Tibial nerve (tissue), 4 donors: ENCODE measurements at regions not wholly inside any gene's neighbourhood (a gene's known extent, or its start where the extent isn't known, plus 50 kb on each side); places are given as distances from the start of the nearest gene placed in this dataset.

Experiments
- EP300 ChIP-seq, 2 donors: sonication (generic); formaldehyde crosslinking; IDR thresholded peaks; one replicate each; pipeline ENCODE4 v1.6.1; 2017; ENCODE audit warnings: antibody characterized with exemption in 2 of 2, mild to moderate bottlenecking in 1 of 2
- TF ChIP-seq, protein P1 (sequence below), 5 experiments: fragments of 200-600 bp in 3 of 5; fragments of 450-650 bp in 2 of 5; sonication (generic) in 3 of 5; IDR thresholded peaks; one replicate each; pipeline ENCODE4 v1.5.1; 2016 to 2019; ENCODE audit warnings: antibody characterized with exemption in 5 of 5, mild to moderate bottlenecking in 3 of 5, moderate library complexity in 2 of 5

DNA sequence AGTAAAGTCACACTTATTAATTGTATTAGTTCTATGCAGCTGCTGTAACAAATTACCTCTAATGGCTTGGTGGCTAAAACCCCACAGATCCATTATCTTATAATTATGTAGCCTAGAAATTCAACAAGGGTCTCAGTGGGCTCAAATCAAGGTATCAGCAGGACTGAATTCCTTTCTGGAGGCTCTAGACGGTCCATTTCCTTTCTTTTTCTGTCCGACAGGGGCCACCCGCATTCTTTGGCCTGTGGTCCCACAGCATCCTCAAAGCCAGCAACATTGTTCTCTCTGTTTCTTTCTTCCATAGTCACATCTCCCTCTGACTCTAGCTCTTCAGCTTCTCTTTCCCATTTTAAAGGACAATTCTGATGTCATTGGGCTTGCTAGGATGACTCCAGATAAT lies 276.3 kb upstream of the ZNF717 start:
- TF ChIP-seq, protein P1, sequence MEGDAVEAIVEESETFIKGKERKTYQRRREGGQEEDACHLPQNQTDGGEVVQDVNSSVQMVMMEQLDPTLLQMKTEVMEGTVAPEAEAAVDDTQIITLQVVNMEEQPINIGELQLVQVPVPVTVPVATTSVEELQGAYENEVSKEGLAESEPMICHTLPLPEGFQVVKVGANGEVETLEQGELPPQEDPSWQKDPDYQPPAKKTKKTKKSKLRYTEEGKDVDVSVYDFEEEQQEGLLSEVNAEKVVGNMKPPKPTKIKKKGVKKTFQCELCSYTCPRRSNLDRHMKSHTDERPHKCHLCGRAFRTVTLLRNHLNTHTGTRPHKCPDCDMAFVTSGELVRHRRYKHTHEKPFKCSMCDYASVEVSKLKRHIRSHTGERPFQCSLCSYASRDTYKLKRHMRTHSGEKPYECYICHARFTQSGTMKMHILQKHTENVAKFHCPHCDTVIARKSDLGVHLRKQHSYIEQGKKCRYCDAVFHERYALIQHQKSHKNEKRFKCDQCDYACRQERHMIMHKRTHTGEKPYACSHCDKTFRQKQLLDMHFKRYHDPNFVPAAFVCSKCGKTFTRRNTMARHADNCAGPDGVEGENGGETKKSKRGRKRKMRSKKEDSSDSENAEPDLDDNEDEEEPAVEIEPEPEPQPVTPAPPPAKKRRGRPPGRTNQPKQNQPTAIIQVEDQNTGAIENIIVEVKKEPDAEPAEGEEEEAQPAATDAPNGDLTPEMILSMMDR (IDR thresholded peaks at IDR 0.05) = no peak
- TF ChIP-seq EP300 (IDR thresholded peaks at IDR 0.05) = no peak
